ENCODE measurements at regions not wholly inside any gene's neighbourhood (a gene's known extent, or its start where the extent isn't known, plus 50 kb on each side); places are given as distances from the start of the nearest gene placed in this dataset.
"Not testable (repeated sequence)": the region's sequence is repeated elsewhere in the genome, so short reads cannot be mapped to it uniquely, and the experiment has no call there.

- DNase-seq (ENCODE audit: low read depth in 2 of 3, low spot score in 1 of 3) = no peak
These were observed 81.4 kb downstream of the ALOX5AP start for GRCh38 chr13:30816736-30817135.

- no peak for DNase-seq (ENCODE audit: low read depth in 2 of 3, low spot score in 1 of 3)
These were observed 83.1 kb downstream of the ALOX5AP start for GRCh38 chr13:30818323-30818960.

GRCh38 chr13:30819136-30819888 lies 84.0 kb downstream of the ALOX5AP start:
- DNase-seq (ENCODE audit: low read depth in 2 of 3, low spot score in 1 of 3) = no peak

GRCh38 chr13:30821421-30821820 lies 84.7 kb upstream of the MEDAG start:
- DNase-seq (ENCODE audit: low read depth in 2 of 3, low spot score in 1 of 3) = no peak

- no peak for DNase-seq (ENCODE audit: low read depth in 2 of 3, low spot score in 1 of 3)
These were observed 81.4 kb upstream of the MEDAG start for GRCh38 chr13:30824651-30825050.

GRCh38 chr13:30826911-30827577 lies 79.0 kb upstream of the MEDAG start:
- no peak for DNase-seq (ENCODE audit: low read depth in 2 of 3, low spot score in 1 of 3)

- DNase-seq (ENCODE audit: low read depth in 2 of 3, low spot score in 1 of 3) = no peak
These were observed 78.5 kb upstream of the MEDAG start for GRCh38 chr13:30827578-30827925.

GRCh38 chr13:30829145-30829832 lies 76.8 kb upstream of the MEDAG start:
- no peak for DNase-seq (ENCODE audit: low read depth in 2 of 3, low spot score in 1 of 3)

GRCh38 chr13:30829833-30830637 lies 76.0 kb upstream of the MEDAG start:
- DNase-seq (ENCODE audit: low read depth in 2 of 3, low spot score in 1 of 3) = no peak

GRCh38 chr13:30830638-30830965 lies 75.5 kb upstream of the MEDAG start:
- DNase-seq (ENCODE audit: low read depth in 2 of 3, low spot score in 1 of 3) = no peak

- DNase-seq (ENCODE audit: low read depth in 2 of 3, low spot score in 1 of 3) = no peak
These were observed 74.6 kb upstream of the MEDAG start for GRCh38 chr13:30831515-30831914.

- DNase-seq (ENCODE audit: low read depth in 2 of 3, low spot score in 1 of 3) = no peak
These were observed 73.7 kb upstream of the MEDAG start for GRCh38 chr13:30832377-30832776.

GRCh38 chr13:30832845-30833332 lies 73.2 kb upstream of the MEDAG start:
- DNase-seq (ENCODE audit: low read depth in 2 of 3, low spot score in 1 of 3) = peak in 2 of 3 donors; percentile 20 to 44

GRCh38 chr13:30835442-30835841 lies 70.6 kb upstream of the MEDAG start:
- no peak for DNase-seq (ENCODE audit: low read depth in 2 of 3, low spot score in 1 of 3)

- no peak for DNase-seq (ENCODE audit: low read depth in 2 of 3, low spot score in 1 of 3)
These were observed 68.6 kb upstream of the MEDAG start for GRCh38 chr13:30837227-30838159.

GRCh38 chr13:30839636-30840035 lies 66.4 kb upstream of the MEDAG start:
- not testable (repeated sequence) for DNase-seq (ENCODE audit: low read depth in 2 of 3, low spot score in 1 of 3)

GRCh38 chr13:30840515-30840914 lies 65.6 kb upstream of the MEDAG start:
- no peak for DNase-seq (ENCODE audit: low read depth in 2 of 3, low spot score in 1 of 3)

- no peak for DNase-seq (ENCODE audit: low read depth in 2 of 3, low spot score in 1 of 3)
These were observed 64.9 kb upstream of the MEDAG start for GRCh38 chr13:30841154-30841553.

- no peak for DNase-seq (ENCODE audit: low read depth in 2 of 3, low spot score in 1 of 3)
These were observed 62.5 kb upstream of the MEDAG start for GRCh38 chr13:30843548-30843947.
